NCI-H226 (cell line): ENCODE measurements at regions not wholly inside any gene's neighbourhood (a gene's known extent, or its start where the extent isn't known, plus 50 kb on each side); places are given as distances from the start of the nearest gene placed in this dataset.
"Not testable (repeated sequence)": the region's sequence is repeated elsewhere in the genome, so short reads cannot be mapped to it uniquely, and the experiment has no call there.

Experiments
- DNase-seq: peaks from one replicate; pipeline ENCODE4 v3.0.0-alpha.2; 2015

- no peak for DNase-seq
Measured at GRCh38 chr12:86513226-86513625, 257.0 kb upstream of the MGAT4C start.

GRCh38 chr12:86496595-86496994 is 240.4 kb upstream of the MGAT4C start:
- no peak for DNase-seq

- DNase-seq = no peak
Measured at GRCh38 chr12:86484473-86484872, 228.3 kb upstream of the MGAT4C start.

- DNase-seq = no peak
Measured at GRCh38 chr12:86473231-86473630, 217.0 kb upstream of the MGAT4C start.

GRCh38 chr12:86456776-86457175 is 200.6 kb upstream of the MGAT4C start:
- no peak for DNase-seq

GRCh38 chr12:86456241-86456640 is 200.1 kb upstream of the MGAT4C start:
- peak; percentile 18 for DNase-seq

GRCh38 chr12:86445356-86445755 is 189.2 kb upstream of the MGAT4C start:
- DNase-seq = no peak

GRCh38 chr12:86435053-86435452 is 178.9 kb upstream of the MGAT4C start:
- DNase-seq = no peak

GRCh38 chr12:86429824-86430223 is 173.6 kb upstream of the MGAT4C start:
- DNase-seq = no peak

- no peak for DNase-seq
Measured at GRCh38 chr12:86421333-86421732, 165.1 kb upstream of the MGAT4C start.

GRCh38 chr12:86414201-86414600 is 158.0 kb upstream of the MGAT4C start:
- no peak for DNase-seq

- DNase-seq = no peak
Measured at GRCh38 chr12:86411710-86412109, 155.5 kb upstream of the MGAT4C start.

GRCh38 chr12:86407620-86408208 is 151.5 kb upstream of the MGAT4C start:
- no peak for DNase-seq

- DNase-seq = no peak
Measured at GRCh38 chr12:86389949-86390348, 133.8 kb upstream of the MGAT4C start.

- no peak for DNase-seq
Measured at GRCh38 chr12:86387591-86388145, 131.5 kb upstream of the MGAT4C start.

GRCh38 chr12:86383759-86384158 is 127.6 kb upstream of the MGAT4C start:
- not testable (repeated sequence) for DNase-seq

GRCh38 chr12:86379337-86379736 is 123.1 kb upstream of the MGAT4C start:
- DNase-seq = no peak

- peak; percentile 56 for DNase-seq
Measured at GRCh38 chr12:86376052-86376451, 119.9 kb upstream of the MGAT4C start.

GRCh38 chr12:86373813-86374212 is 117.6 kb upstream of the MGAT4C start:
- no peak for DNase-seq

GRCh38 chr12:86367137-86367536 is 110.9 kb upstream of the MGAT4C start:
- peak; percentile 13 for DNase-seq

- no peak for DNase-seq
Measured at GRCh38 chr12:86349196-86349595, 93.0 kb upstream of the MGAT4C start.

GRCh38 chr12:86333955-86334522 is 77.8 kb upstream of the MGAT4C start:
- DNase-seq = no peak

GRCh38 chr12:86331457-86331856 is 75.3 kb upstream of the MGAT4C start:
- DNase-seq = no peak

- DNase-seq = no peak
Measured at GRCh38 chr12:86331012-86331411, 74.8 kb upstream of the MGAT4C start.

- no peak for DNase-seq
Measured at GRCh38 chr12:86312232-86312631, 56.0 kb upstream of the MGAT4C start.
